HT1080 (cell line): ENCODE measurements at regions not wholly inside any gene's neighbourhood (a gene's known extent, or its start where the extent isn't known, plus 50 kb on each side); places are given as distances from the start of the nearest gene placed in this dataset.

Source experiments
- DNase-seq: peaks from one replicate; pipeline ENCODE4 v3.0.0-alpha.2; 2015; ENCODE audit warnings: low read depth

DNA sequence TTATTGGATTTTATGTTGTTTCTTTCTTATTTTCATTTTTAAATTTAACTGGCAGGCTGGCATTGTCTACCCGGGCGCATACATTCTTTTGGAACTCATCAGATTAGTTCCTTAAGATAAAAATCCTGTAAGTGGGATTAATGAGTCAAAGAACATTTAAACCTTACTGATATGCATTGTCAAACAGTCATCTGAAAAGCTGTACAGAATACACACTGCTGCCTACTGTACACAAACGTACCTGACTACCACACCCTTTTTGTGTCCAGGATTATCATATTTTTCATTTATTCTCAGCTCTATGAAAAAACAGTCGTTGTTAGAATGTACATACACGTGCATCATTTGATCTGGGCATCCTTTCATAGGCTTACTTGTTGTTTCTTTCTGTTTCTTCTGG, 358.3 kb downstream of the EFNB2 start:
- DNase-seq, result no peak

DNA sequence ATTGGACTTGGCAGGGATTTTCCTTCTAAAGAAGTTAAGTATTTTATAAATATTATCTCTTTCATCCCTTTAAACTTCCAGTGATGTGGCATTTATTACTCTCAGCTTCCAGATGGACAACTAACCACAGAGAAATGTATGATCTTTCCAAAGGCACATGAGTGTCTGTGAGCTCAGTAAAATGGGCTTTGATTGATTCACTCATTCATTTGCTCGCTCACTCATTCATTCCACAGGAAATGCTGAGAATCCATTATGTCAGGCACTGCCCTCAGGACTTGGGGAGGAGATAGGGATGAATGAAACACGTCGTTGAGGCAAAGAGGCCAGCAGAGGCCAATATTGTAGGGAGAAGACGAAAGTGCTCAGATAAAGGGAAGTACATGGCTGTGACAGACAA, 359.3 kb downstream of the EFNB2 start:
- no peak for DNase-seq

DNA sequence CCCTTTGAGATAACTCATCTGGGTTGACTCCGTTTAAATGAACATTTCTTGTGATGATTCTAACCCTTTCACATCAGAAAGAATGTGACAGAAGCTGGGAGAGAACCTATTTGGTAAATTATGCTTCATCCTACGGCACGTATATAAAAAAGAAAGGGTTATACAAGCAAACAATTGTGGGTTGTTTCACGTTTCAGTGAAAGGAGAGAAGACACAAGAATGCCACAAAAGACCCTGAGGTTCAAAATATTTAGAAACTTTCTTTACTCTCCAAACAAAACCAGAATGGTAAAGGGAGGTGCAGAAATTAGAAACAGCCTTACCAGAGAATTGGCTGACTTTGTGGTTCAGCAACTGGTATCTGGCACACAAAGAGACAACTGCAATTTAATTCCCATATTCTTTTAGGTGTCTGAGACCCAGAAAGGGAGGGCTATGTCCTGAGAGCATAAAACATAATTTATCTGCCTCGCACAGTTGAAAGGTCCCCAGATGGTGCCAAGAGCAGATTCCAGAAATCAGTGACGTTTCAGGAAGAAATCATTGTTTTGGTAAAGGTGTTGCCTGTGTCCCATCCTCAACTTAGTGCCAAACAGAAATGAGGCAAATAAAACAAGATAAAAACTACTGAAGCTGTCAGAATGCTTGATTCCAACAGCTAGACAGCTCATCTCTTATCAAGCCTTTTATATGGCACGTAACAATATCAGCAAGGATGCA, 361.4 kb downstream of the EFNB2 start:
- DNase-seq, result no peak

DNA sequence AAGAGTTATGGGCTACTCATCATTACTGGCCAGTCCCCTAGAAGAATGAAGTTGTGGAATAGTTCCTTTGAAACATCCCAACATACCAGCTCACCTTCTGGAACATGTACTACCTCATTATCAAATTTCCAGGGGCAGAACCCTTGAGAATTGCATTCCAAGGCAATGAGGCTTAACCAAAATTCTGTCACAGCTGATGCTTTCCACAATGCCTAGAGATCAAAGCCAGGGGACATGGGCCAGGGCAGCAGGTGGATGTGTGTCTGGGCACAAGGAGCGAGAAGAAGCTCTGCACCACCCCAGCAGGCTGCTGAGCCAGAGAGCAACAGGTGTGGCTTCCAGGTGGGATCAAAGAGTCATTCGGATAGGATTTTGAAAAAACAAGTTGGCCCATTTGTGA, 362.1 kb downstream of the EFNB2 start:
- no peak for DNase-seq

DNA sequence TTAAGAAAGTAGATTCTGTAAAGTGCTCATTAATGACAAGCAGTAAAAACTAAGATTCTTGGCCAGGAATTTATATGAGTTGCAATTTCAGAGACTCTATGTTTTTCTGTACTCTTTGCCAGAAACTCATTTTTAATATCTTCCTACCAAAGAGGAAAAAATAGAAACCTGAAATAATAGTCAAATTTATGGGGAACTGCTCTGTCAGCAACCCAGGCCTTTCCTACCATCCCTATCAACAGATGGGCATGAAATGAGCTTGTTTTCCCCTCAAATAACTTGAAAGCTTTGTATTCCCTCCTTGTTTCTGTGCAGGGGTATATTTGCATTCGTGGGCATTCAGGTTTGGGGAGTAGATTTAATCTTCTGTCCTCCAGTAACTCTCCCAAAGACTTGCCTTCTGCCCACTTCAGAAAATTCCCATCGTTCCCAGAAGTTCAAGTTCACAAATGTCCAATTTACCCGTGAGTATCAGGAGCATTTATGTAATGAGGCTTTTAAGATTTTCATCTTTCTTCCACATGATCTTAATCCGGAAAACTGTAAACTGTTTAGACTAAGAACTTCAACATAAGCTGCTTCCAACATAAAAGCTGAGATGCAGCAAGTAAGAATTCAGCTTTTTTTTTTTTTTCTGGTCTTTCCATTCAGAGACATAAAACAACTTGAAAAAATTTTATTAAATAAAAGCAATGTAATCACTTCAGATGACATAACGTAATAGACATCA, 363.1 kb downstream of the EFNB2 start:
- no peak for DNase-seq

DNA sequence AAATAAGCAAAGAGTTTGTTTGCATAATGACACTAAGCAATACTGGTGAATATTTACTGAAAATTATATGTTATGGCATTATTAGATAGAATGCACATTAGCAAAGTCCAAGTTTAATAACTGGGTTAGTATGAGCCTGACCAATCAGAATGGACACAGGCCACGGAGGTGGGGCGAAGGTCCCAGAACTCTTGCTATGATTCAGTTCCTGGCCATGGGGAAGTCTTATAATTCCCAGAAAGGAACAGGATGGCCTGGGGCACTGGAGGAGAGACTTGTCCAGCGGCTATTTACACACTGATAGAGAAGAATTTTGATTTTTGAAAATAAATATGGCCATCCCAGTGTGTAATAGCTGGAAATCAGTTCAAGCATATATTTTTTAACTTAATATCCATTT, 372.0 kb downstream of the EFNB2 start:
- DNase-seq, result no peak

DNA sequence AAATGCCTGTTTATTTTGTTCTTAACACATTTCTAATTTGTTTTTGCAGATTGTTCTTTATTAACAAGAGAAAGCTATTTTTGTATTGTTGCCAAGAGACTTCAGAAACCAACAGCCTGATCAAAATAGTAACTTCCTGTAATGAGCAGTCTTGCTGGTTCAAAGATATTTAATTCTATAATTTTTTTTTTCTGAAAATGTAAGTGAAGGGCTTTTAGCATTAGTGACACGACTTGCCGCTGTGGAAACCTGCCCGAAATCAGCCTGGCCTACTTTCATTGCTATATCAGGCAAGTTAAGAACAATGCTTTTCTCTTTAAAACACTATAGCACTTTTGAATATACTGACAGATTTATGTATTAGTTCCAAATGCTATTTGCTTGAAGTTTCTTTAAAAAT, 374.3 kb downstream of the EFNB2 start:
- no peak for DNase-seq

DNA sequence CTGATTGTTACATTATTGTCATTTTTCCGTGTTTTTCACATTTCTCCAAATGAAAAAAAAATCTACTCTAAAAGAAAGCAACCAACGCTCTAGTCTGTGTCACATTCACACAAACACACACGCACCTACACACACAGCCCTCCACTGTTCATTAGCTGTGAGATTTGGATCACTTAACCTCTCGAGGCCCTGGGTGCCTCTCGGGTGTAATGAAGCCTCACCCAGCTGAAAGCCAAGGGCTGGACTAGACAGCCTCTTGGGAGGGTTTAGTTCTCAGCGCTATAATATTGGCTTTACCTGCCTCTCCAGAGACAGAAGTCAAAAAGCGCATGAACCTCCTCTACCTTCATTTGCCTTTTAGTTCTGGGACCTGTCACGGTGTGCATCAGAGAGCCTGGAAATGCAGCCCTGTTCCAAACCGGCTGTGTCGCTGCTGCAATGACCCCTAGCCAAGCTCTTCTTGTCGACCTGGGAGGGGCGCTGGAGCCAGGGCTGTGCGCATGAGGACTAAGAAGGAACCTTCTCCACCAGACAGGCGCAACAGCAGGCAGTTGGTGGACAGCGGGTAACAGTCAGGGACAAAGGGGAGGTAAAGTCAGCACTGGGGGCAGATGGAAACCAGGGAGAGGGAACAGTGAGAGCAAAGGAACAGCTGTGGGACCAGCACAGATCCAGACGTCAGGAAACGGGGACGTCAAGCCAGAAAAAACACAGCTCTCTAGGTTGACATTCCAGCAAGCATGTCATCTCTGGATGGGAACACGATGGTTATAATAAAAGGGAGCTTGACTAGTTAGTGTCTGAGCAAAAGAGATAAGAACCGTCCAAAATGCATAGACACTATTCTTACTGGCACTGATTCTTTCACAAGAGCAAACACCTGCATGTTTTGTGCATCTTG, 375.9 kb downstream of the EFNB2 start:
- no peak for DNase-seq

DNA sequence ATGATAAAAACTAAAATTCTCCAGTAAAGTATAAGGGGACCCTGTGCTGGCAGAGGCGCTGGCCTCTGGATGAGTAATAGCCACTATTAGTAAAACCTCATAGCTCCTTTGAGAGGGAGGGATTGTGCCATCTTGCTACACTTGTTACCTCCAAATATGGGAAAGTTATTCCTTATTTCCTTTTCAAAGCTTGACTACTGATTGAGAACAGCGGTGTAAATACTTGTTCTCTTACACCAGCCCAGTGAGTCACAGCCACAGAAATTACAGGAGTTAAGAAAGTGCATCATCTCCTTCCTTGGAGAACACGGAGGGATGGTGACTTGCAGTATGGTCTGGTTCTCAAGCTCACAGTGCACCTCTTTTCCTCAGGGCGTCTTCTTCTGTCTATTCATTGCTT, 379.0 kb downstream of the EFNB2 start:
- peak; percentile 98 for DNase-seq

DNA sequence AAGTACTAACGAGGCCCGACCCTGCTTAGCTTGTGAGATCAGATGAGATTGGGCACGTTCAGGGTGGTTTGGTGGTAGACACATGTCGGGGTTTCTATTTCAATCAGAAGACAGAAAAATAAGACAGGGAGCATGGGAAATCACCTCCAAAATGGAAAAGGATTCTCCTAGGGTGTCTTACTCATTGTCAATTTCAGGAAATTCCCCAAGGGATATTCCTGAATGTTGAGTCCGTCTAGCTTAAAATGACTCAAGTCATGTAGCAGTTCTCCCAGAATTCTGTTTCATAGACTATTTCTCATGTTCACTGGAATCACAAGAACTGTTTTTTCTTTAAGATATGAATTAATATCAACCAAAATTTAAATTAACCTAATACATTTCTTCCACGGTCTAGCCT, 380.1 kb downstream of the EFNB2 start:
- no peak for DNase-seq

DNA sequence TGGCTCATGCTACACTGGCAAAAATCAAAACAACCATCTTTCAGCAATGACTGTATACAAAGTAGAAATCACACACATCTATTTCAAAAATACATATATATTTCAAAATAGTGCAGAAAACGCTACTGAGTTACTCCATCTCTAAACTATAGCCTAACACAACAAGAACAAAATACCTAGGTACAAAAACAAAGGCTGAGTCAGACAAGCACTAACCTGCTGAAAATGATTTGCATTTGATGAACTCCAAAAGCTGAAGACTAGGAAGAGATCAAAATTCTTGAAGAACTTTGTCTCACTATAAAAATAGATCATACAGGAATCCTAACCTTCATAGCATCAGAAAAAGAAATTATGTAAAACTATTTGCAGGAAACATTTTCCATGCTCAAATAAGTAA, 381.6 kb downstream of the EFNB2 start:
- DNase-seq, result no peak

DNA sequence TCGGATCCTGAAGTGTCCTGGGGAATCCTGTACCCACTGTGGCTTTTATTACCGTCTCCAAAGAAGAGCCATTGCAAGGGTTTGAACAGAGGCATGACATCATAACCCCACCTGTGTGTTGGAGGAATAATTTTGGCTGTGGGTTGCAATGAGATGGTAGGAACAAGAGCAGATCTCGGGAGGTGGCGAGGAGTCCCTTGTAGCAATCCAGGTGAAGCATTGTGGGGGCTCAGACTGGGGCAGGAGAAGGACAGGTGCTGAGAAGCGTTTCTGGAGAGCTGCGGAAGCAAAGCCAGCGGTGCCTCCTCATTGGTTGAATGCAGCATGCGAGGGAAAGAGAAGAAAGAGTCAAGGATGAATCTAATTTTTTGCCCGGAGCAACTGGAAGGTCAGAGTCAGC, 382.4 kb downstream of the EFNB2 start:
- DNase-seq, result no peak

DNA sequence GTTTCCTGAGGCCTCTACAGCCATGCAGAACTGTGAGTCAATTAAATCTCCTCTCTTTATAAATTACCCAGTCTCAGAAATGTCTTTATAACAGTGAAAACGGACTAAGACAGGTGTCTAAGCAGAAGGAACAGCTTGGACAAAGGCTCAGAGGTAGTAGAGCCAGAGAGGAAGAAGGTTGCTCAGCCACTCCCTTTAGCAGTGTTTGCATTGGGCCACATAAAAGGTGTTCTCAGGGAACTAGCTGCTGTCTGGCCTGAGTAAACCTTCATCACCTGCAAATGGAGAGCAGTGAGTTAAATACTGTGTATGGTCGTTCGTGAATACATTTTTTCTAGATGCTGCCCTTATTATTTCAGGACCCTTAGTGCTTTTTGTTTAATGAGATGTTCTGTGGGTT, 383.4 kb downstream of the EFNB2 start:
- DNase-seq, result no peak

DNA sequence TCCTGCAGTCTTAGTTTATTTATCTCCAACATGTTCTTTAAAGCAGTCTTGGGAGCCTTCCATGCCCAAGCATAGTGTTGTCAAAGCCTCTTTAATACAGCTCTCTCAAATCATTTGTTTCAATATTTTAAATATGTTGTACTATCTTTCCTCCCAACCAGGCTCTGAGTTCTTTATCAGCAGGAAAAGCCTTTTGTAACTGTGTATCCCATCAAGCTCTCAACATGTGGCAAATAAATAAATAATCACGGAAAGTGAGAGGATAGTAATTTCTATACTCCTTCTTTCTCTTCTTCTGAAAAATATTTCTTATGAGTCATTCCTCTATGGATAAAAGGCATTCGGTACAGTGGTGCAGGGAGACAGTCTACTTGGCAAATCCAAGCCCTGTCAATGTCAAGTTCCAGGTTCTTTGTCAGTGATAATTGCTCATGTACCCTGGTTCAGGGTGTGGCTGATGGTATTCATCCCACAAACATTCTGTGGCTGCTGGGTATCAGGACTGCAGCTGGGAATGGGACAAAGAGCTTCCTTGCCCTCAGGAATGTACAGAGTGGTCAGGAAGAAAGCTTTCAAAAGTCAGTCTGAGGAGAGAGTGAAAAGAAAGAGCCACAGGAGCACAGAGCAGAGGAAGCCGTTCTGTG, 384.3 kb downstream of the EFNB2 start:
- peak; percentile 99 for DNase-seq

DNA sequence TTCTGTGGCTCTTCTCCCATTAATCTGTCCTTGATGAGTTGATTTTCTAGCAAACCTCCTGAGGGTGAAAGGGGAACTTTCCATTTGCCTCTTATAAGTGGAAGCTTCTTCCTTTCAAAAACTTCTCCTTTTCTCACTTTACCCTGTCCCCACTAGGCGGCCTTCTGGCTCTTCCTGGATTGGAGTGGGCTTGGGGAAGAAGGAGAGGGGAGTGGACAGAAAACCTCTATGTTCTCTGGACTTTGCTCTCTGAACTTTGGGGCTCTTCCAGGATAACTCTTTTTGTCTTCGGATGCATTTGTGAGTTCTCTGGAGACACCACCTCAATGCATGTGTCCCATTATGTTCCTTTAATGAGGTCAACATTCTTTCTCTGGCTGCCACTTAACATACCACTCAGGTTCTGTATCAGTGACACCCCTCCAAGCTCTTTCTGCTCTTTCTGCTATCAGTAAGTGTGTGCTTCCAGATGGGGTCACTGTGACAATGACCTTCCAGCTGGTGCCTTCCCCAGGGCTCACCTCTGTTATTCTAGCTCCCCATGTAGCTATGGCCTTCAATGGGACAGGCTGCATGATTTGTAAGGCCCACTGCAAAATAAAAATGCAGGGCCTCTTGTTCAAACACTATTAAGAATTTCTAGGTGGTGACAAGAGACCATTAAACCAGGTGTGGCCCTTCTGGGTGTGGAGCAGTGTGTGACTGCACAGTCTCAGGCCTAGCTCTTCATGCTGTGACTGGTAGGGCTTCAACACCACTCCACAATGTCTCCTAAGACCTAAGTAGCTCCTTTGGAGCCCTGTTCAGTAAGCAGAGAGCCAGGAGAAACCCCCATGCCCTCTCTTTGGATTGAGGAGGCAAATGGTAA, 389.2 kb downstream of the EFNB2 start:
- no peak for DNase-seq

DNA sequence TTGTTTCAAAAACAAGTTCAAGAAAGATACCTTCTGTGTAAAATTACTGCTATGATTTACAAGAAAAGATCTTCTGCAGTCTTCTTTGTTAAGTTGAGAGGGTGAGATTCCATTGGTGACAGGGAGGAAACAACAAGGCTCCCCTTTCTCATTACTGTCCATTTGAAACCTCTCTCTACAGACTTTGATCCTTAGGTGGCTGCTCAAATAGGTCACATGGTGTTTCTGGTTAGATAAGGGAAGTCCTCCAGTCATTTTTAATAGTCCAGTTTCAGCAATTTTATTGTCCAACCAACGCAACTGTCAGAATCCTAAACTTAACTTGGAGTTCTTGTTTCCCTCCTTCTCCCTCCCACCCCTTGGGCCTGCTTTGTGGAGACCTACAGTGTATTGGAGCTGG, 390.4 kb downstream of the EFNB2 start:
- no peak for DNase-seq

DNA sequence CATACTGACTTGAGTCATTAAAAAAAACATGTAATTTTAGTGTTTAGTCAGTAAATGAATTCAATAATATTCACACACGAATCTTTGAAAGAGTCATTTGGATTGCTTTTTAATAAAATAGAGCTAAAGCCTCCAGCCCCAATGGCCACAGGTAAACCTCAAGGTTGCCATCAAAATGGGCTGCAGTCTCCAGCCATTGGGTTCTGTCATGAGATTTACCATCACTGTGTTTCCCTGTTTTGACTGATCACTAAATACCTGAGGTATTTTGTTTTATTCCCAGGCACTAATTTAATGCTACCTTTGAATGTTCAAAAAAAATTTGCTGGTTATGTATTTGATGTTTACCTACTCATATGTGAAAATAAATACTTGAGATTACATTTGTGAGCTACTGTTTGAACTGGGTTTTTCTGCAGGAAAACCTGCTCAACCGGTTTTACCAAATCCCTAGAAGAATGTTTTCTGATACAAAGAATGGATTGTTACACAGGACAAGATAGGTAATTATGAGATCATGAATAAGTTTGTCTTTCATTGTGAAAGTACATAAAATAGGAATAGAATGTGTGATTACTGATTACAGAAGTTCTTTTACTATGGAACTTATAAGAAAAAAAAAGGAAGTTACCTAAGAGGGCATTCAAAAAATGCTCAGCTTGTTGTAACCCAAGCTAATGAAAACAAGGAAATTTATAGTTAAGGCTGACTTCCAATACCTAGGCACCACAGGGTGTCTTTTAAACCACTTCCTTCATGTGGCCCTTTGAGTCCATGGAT, 391.3 kb downstream of the EFNB2 start:
- peak; percentile 23 for DNase-seq

DNA sequence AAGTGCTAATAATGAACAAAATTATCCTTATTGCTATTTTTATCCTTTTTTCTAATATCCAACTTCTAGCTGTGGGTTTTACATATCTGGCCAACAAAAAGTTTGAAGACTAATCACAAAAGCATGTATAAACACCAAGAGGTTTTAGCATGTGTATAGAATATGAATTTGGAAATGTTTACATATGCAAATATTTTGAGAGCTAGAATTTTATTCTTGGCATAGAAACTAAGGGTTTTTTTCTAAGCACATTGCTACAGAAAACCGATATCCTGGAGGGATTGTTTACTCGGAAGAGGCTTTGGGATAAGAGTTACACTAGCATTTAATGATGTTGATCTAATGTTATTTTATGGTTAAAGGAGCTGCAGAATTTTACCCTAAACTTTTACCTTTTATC, 392.1 kb downstream of the EFNB2 start:
- no peak for DNase-seq

DNA sequence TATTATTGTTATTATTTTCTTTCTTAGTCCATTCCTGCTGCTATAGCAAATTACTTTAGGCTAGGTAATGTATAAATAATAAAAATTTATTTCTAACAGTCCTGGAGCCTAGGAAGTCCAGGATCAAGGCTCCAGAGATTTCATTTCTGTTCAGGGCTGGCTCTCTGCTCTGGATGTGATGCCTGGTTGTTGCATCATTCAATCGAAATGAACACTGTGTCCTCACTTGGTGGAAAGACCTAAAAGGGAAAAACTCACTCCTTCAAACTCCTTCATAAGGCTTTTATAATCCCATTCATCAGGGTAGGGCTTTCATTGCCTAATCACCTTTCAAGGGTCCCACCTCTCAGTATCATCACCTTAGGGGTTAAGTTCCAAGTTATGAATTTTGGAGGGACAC, 395.0 kb downstream of the EFNB2 start:
- DNase-seq, result no peak

DNA sequence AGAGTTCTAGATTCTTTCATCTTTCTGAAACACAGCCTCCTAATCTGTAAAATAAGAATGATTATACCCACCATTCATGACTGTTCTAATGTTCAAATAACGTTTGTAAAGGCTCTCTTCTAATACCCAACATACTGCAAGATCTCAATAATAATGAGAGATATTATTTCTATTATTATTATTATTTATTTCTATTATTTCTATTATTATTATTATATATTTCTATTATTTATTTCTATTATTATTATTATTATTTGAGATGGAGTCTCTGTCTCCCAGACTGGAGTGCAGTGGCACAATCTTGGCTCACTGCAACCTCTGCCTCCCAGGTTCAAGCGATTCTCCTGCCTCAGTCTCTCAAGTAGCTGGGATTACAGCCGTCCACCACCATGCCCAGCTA, 395.5 kb downstream of the EFNB2 start:
- DNase-seq, result no peak
